ENCODE measurements at regions not wholly inside any gene's neighbourhood (a gene's known extent, or its start where the extent isn't known, plus 50 kb on each side); places are given as distances from the start of the nearest gene placed in this dataset.

DNA sequence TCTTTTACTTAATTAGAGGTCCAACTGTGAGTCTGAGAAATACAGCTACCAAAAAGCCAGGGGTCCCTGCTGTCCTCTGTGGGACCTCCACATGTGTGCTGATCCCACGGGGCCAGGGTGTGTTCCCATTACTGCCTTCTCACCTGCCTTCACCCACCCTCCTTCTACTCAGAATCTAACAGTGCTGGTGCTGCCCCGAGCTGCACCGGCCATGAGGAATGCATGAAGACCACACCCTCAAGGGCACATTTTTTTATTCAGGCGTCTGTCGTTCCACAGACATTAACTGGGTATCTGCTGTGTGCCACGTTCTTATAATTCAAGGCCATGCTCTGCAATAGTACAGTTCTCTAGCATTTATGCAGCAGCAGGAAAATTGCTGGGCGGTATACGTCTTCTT is 188.5 kb upstream of the PFKP start (continued):
- TF ChIP-seq EZH2 (IDR thresholded peaks at IDR 0.05; ENCODE audit: low read depth, unreplicated experiment) (no peak), ZNF114 (CRISPR knock-in tag; IDR thresholded peaks at IDR 0.05) (no peak), JUNB (IDR thresholded peaks at IDR 0.05; ENCODE audit: unreplicated experiment) (no peak)

GRCh38 chr10:2876032-2876431 is 191.3 kb upstream of the PFKP start:
- Histone ChIP-seq H4K20me1 (replicated peaks; ENCODE audit: insufficient read depth) (no peaks in the 10 kb centered on the region), H3K9me2 (ENCODE audit: insufficient read depth) (0 out of 2 replicates have a peak, but pooled peaks cover 4% of the 10 kb centered on the region), H3K4me1 (ENCODE audit: insufficient read depth) (no peaks in the 10 kb centered on the region), H3K79me2 (replicated peaks; ENCODE audit: insufficient read depth) (no peaks in the 10 kb centered on the region), H3K4me2 (no peak overlapping the region), H3K27ac (ENCODE audit: low read depth) (no peak overlapping the region), H3K27me3 (ENCODE audit: insufficient read depth) (no peaks in the 10 kb centered on the region), H3K36me3 (ENCODE audit: insufficient read depth) (no peaks in the 10 kb centered on the region), H3K4me3 (no peak overlapping the region), H3F3A (replicated peaks; ENCODE audit: low read depth) (no peaks in the 10 kb centered on the region), H2AFZ (no peak overlapping the region)
- ATAC-seq (no peak), DNase-seq (ENCODE audit: low spot score) (no peak)
- H3K4me1 Mint-ChIP-seq = no peaks in the 10 kb centered on the region; the same call in none of the 3 replicates
- no peak overlapping the region for H3K27ac Mint-ChIP-seq
- peaks cover 4% of the 10 kb centered on the region for H3K27me3 Mint-ChIP-seq (ENCODE audit: insufficient read depth, low read depth, poor library complexity)
- no peaks in the 10 kb centered on the region for H3K36me3 Mint-ChIP-seq (ENCODE audit: low read depth)
- H3K4me3 Mint-ChIP-seq = no peak overlapping the region
- H3K9me3 Mint-ChIP-seq = peaks cover 2% of the 10 kb centered on the region; the same call in 2 of the 3 replicates
- TF ChIP-seq NANOG (IDR thresholded peaks at IDR 0.05; ENCODE audit: borderline replicate concordance) = no peak
- TF ChIP-seq EZH2 (IDR thresholded peaks at IDR 0.05; ENCODE audit: low read depth, unreplicated experiment) = no peak
- no peak for TF ChIP-seq JUNB (IDR thresholded peaks at IDR 0.05; ENCODE audit: unreplicated experiment)
- TF ChIP-seq CREB1 (CRISPR knock-in tag; IDR thresholded peaks at IDR 0.05; ENCODE audit: low read depth) = no peak
- TF ChIP-seq, protein P1, sequence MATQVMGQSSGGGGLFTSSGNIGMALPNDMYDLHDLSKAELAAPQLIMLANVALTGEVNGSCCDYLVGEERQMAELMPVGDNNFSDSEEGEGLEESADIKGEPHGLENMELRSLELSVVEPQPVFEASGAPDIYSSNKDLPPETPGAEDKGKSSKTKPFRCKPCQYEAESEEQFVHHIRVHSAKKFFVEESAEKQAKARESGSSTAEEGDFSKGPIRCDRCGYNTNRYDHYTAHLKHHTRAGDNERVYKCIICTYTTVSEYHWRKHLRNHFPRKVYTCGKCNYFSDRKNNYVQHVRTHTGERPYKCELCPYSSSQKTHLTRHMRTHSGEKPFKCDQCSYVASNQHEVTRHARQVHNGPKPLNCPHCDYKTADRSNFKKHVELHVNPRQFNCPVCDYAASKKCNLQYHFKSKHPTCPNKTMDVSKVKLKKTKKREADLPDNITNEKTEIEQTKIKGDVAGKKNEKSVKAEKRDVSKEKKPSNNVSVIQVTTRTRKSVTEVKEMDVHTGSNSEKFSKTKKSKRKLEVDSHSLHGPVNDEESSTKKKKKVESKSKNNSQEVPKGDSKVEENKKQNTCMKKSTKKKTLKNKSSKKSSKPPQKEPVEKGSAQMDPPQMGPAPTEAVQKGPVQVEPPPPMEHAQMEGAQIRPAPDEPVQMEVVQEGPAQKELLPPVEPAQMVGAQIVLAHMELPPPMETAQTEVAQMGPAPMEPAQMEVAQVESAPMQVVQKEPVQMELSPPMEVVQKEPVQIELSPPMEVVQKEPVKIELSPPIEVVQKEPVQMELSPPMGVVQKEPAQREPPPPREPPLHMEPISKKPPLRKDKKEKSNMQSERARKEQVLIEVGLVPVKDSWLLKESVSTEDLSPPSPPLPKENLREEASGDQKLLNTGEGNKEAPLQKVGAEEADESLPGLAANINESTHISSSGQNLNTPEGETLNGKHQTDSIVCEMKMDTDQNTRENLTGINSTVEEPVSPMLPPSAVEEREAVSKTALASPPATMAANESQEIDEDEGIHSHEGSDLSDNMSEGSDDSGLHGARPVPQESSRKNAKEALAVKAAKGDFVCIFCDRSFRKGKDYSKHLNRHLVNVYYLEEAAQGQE (IDR thresholded peaks at IDR 0.05; ENCODE audit: unreplicated experiment) = no peak
- TF ChIP-seq POLR2AphosphoS5 (IDR thresholded peaks at IDR 0.05; ENCODE audit: low read depth) = no peak
- TF ChIP-seq CTCF (conservative IDR thresholded peaks at IDR 0.05; ENCODE audit: low read depth in 2 of 2) = no peak
- TF ChIP-seq ZNF331 (CRISPR knock-in tag; IDR thresholded peaks at IDR 0.05; ENCODE audit: low read depth) = no peak
- no peak for TF ChIP-seq STAT1 (IDR thresholded peaks at IDR 0.05; ENCODE audit: unreplicated experiment)
- no peak for TF ChIP-seq EZH2phosphoT487 (IDR thresholded peaks at IDR 0.05; ENCODE audit: unreplicated experiment)
- TF ChIP-seq ZNF114 (CRISPR knock-in tag; IDR thresholded peaks at IDR 0.05) = no peak
- TF ChIP-seq, protein P2, sequence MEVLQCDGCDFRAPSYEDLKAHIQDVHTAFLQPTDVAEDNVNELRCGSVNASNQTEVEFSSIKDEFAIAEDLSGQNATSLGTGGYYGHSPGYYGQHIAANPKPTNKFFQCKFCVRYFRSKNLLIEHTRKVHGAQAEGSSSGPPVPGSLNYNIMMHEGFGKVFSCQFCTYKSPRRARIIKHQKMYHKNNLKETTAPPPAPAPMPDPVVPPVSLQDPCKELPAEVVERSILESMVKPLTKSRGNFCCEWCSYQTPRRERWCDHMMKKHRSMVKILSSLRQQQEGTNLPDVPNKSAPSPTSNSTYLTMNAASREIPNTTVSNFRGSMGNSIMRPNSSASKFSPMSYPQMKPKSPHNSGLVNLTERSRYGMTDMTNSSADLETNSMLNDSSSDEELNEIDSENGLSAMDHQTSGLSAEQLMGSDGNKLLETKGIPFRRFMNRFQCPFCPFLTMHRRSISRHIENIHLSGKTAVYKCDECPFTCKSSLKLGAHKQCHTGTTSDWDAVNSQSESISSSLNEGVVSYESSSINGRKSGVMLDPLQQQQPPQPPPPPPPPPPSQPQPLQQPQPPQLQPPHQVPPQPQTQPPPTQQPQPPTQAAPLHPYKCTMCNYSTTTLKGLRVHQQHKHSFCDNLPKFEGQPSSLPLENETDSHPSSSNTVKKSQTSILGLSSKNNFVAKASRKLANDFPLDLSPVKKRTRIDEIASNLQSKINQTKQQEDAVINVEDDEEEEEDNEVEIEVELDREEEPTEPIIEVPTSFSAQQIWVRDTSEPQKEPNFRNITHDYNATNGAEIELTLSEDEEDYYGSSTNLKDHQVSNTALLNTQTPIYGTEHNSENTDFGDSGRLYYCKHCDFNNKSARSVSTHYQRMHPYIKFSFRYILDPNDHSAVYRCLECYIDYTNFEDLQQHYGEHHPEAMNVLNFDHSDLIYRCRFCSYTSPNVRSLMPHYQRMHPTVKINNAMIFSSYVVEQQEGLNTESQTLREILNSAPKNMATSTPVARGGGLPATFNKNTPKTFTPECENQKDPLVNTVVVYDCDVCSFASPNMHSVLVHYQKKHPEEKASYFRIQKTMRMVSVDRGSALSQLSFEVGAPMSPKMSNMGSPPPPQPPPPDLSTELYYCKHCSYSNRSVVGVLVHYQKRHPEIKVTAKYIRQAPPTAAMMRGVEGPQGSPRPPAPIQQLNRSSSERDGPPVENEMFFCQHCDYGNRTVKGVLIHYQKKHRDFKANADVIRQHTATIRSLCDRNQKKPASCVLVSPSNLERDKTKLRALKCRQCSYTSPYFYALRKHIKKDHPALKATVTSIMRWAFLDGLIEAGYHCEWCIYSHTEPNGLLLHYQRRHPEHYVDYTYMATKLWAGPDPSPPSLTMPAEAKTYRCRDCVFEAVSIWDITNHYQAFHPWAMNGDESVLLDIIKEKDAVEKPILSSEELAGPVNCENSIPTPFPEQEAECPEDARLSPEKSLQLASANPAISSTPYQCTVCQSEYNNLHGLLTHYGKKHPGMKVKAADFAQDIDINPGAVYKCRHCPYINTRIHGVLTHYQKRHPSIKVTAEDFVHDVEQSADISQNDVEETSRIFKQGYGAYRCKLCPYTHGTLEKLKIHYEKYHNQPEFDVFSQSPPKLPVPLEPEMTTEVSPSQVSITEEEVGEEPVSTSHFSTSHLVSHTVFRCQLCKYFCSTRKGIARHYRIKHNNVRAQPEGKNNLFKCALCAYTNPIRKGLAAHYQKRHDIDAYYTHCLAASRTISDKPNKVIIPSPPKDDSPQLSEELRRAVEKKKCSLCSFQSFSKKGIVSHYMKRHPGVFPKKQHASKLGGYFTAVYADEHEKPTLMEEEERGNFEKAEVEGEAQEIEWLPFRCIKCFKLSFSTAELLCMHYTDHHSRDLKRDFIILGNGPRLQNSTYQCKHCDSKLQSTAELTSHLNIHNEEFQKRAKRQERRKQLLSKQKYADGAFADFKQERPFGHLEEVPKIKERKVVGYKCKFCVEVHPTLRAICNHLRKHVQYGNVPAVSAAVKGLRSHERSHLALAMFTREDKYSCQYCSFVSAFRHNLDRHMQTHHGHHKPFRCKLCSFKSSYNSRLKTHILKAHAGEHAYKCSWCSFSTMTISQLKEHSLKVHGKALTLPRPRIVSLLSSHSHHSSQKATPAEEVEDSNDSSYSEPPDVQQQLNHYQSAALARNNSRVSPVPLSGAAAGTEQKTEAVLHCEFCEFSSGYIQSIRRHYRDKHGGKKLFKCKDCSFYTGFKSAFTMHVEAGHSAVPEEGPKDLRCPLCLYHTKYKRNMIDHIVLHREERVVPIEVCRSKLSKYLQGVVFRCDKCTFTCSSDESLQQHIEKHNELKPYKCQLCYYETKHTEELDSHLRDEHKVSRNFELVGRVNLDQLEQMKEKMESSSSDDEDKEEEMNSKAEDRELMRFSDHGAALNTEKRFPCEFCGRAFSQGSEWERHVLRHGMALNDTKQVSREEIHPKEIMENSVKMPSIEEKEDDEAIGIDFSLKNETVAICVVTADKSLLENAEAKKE (CRISPR knock-in tag; IDR thresholded peaks at IDR 0.05) = no peak
- no peak for TF ChIP-seq ETS1 (IDR thresholded peaks at IDR 0.05)
